NCI-H510A treated with DMSO at 0.1 percent for 48 hours (cell line): ENCODE measurements at regions not wholly inside any gene's neighbourhood (a gene's known extent, or its start where the extent isn't known, plus 50 kb on each side); places are given as distances from the start of the nearest gene placed in this dataset.
"Not testable (repeated sequence)": the region's sequence is repeated elsewhere in the genome, so short reads cannot be mapped to it uniquely, and the experiment has no call there.

Experiments
- DNase-seq: peaks from one replicate; lab custom pipeline; 2025; lab: John Stamatoyannopoulos, UW

DNA sequence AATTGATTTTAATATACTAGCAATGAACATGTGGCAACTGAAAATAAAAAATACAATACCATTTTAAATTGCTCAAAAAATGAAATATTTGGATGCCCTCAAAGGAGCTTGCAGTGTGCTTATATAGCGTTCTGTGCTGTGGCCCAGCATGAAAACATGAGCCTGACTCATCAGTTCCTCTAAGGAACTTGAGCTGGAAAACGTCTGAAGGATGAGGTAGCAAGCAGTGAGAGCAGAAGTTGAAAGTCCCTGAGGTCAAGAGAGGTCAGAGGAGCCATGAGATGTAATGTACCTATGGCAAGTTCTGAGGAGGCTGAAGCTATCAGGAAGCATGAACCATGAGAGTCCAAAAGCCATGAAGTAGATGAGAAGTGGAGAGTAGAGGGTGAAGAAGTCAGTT lies 59.7 kb downstream of the HMGB3 start:
- no peak for DNase-seq

DNA sequence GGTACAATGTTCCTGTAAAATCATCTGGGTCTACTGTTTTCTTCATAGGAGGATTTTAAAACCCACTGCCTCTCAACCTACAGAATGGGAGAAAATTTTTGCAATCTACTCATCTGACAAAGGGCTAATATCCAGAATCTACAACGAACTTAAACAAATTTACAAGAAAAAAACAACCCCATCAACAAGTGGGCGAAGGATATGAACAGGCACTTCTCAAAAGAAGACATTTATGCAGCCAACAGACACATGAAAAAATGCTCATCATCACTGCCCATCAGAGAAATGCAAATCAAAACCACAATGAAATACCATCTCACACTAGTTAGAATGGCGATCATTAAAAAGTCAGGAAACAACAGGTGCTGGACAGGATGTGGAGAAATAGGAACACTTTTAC lies 83.2 kb downstream of the HMGB3 start:
- not testable (repeated sequence) for DNase-seq

DNA sequence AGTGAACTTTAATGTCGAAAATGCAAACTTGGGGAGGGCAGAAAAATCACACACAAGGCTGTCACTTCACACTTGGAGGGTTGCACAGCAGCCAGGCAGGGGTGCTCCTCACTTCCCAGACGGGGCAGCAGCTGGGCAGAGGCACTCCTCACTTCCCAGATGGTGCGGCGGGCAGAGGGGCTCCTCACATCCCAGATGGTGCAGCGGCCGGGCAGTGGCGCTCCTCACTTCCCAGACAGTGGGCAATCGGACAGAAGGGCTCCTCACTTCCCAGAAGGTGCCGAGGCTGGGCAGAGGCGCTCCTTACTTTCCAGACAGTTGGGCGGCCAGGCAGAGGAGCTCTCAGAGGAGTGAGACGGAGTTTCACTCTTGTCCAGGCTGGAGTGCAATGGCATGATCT lies 90.6 kb downstream of the HMGB3 start:
- DNase-seq: no peak

DNA sequence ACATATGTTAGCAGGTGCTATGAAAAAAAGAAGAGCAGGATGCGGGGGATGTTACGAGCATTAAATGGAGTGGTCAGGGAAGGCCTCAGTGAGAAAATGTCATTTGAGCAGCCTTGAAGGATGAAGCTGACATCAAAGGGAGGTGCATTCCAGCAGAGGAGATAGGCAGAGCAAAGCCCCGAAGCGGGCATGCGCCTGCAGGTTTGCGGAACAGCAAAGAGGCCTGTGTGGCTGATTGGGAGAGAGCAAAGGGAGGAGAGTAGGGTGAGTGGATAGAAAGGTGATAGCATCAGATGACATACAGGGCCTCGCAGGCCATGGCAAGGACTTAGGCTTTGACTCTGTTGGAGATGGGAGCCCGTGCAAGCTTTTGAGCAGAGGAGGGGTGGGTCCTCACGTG lies 95.4 kb upstream of the GPR50 start:
- peak; percentile 3 for DNase-seq

DNA sequence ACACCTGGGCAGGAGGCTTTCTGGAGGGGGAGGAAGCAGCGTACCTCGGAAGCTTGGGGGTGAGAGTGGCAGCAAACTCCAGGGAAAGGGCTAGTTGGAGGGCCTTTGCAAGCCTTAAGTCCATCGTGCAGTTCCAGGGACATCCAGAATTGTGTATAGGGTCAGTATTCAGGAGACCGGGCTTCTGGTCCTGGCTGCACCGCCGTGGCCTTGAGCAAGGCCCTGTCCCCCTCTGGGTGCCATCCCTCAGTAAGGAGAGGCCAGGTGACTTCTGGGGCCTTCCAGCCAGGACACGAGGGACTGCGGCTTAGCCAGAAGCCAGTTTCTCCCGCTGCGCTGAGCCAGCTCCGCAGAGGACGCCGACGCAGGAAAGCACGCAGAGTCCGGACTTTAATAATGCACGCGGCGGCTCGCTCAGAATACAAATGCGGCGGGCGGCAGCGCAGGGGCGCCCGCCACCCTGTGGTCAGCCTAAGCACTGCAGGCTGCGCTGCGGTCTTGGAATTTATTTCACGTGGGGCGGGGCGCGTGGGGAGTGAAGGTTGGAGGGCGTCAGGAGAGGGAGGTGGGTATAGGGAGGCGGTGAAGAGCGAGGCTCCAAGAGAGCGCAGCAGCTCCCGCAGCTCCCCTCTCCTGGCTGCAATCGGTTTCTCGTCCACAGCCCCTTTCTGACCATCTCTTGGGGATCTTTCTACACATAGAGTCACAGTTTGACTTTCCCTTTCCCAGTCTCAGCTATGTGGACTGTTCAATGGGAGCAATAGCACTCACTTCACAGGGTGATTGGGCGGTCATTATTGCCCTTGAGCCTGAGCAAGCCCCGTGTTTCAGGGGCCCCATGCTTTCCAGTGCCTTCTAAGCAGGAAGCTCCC lies 94.1 kb upstream of the GPR50 start:
- DNase-seq: peak; percentile 45

DNA sequence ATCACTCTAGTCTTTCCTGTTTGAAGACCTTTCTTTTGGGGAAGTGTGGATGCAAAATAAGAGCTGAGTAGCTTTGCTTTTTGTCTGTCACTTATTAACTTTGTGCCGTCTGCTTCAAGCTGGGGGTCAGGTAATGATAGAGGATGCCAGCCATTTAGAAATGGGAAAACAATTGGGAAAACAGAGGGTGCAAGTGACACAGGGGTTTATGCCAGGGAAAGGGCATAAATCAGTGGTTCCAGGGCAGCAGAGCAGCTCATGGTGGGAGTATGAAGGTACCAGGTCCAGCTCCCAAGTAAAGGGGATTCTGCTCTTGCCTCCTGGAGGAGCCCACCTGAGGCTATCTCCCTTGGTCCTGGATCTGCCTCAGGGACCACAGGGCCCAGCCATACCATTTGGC lies 91.9 kb upstream of the GPR50 start:
- no peak for DNase-seq

DNA sequence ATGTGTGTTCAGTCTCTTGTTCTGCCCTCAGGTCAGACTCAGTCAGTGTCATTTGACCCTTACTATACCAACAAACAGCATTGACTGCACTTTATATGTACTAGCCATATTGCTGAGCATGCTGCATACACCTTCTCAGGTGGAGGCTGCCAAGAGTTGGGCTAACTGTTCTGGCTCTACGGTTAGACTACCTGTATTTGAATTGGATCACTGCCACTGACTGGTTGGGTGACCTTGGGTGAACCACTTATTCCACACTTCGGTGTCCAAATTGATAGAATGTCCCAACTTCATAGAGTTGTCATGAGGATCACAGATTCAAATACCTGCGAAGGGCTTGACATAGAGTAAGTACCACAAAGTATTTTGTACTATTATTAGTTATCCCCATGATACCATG lies 91.2 kb upstream of the GPR50 start:
- DNase-seq: no peak

DNA sequence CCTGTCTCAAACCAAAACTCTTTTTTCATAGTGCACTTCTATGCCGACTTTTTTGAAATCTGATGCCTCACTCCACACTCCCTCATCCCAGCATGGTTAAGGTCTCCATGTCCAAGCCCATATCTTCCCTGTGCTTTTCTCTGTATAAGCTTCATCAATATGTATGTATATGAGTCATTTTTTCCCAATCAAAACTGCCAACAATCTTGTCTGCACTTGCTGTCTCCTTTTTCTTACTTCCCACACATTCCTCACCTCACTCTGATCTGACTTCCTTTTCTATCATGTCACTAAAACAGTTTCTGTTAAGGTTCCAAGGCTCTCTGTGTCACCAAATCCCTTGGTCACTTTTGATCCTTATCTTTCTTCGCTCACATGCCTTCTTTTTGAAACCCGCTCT lies 88.2 kb upstream of the GPR50 start:
- DNase-seq: no peak

DNA sequence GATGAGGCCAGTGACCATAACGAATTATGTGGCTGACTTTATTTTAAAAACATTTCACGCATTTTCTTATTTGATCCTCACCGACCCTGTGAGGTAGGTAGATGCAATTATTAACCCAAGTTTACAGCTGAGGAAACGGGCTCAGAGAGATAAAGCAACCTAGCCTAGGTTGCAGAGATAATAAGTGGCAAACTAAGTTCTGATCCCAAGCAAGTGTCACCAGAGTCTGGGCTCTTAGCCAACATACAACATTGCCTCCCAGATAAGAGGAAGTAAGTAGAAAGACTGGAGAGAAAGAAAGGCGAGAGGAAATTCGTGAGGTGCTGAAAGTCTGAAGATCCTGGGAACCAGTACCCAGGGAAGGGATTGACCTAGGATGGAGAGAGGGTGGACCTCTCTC lies 77.4 kb upstream of the GPR50 start:
- no peak for DNase-seq

DNA sequence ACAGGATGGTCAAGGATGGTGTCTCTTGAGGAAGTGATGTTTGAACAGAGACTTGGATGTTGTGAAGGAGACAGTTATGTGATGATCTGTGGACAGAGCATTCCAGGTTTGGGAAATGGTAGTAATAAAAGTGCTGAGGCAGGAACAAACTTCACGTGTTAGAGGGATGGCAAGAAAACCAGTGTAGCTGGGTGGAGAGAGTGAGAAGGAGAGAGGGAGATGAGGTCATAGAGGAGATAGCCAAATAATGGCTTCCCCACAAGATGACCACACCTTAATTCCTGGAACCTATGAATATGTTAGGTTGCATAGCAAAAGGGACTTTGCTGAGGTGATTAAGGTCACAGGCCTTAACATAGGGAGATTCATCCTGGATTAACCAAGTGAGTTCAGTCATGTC lies 75.6 kb upstream of the GPR50 start:
- DNase-seq: no peak

DNA sequence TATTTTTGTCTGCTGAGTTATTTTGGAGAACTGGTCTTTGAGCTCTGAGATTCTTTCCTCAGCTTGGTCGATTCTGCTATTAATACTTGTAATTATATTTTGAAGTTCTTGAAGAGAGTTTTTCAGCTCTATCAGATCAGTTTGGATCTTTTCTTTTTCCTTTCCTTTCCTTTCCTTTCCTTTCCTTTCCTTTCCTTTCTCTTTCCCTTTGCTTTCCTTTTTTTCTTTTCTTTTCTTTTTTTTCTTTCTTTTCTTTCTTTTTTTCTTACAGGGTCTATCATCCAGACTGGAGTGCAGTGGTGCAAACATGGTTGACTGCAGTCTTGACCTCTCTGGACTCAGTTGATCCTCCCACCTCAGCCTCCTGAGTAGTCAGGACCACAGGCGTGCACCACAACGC lies 63.2 kb upstream of the GPR50 start:
- DNase-seq: not testable (repeated sequence)
